Osteoblast (primary cell): ENCODE measurements at regions not wholly inside any gene's neighbourhood (a gene's known extent, or its start where the extent isn't known, plus 50 kb on each side); places are given as distances from the start of the nearest gene placed in this dataset.

Source experiments
- DNase-seq: peaks from one replicate; pipeline ENCODE4 v3.0.0; 2011; ENCODE audit warnings: low spot score, mixed read lengths; ENCODE audit not compliant: insufficient read length; ENCODE audit errors: missing footprints
- H2AFZ ChIP-seq: 2 replicates; pipeline ENCODE4 v1.6.0; 2011; ENCODE audit warnings: mild to moderate bottlenecking, low read length
- H3K27ac ChIP-seq: 2 replicates; pipeline ENCODE4 v1.5.1; 2011; ENCODE audit warnings: mild to moderate bottlenecking, low read depth, low read length, moderate library complexity
- H3K27me3 ChIP-seq: 2 replicates; pipeline ENCODE4 v1.6.0; 2012; ENCODE audit warnings: mild to moderate bottlenecking, control low read depth, inconsistent platforms, low read length, moderate library complexity; ENCODE audit not compliant: insufficient read depth
- H3K36me3 ChIP-seq: 2 replicates; pipeline ENCODE4 v1.5.1; 2011; ENCODE audit warnings: mild to moderate bottlenecking, low read length, control low read depth, moderate library complexity; ENCODE audit not compliant: insufficient read depth
- H3K4me1 ChIP-seq: 2 replicates; pipeline ENCODE4 v1.5.1; 2011; ENCODE audit warnings: mild to moderate bottlenecking, low read length, control low read depth, moderate library complexity; ENCODE audit not compliant: insufficient read depth
- H3K4me2 ChIP-seq: 2 replicates; pipeline ENCODE4 v1.6.0; 2011; ENCODE audit warnings: mild to moderate bottlenecking, low read length; ENCODE audit not compliant: insufficient read depth
- H3K4me3 ChIP-seq: fragments of 200-600 bp; sonication (generic); 3 replicates; pipeline ENCODE4 v1.5.1; 2012; ENCODE audit warnings: mild to moderate bottlenecking, low read length, inconsistent platforms; ENCODE audit not compliant: insufficient read depth
- H3K79me2 ChIP-seq: 2 replicates; pipeline ENCODE4 v1.6.0; 2012; ENCODE audit warnings: mild to moderate bottlenecking, low read length, control low read depth, inconsistent platforms; ENCODE audit not compliant: insufficient read depth
- H3K9me3 ChIP-seq: 2 replicates; pipeline ENCODE4 v1.5.1; 2011; ENCODE audit warnings: low read depth, low read length, control low read depth
- H4K20me1 ChIP-seq: 2 replicates; pipeline ENCODE4 v1.6.0; 2012; ENCODE audit warnings: mild to moderate bottlenecking, low read length, control low read depth; ENCODE audit not compliant: insufficient read depth
- TF ChIP-seq, protein P1 (sequence below): IDR thresholded peaks from 2 replicates; pipeline ENCODE4 v1.5.1; 2011; ENCODE audit warnings: mild to moderate bottlenecking, low read depth, low read length, moderate library complexity; ENCODE audit errors: extremely low read depth

DNA sequence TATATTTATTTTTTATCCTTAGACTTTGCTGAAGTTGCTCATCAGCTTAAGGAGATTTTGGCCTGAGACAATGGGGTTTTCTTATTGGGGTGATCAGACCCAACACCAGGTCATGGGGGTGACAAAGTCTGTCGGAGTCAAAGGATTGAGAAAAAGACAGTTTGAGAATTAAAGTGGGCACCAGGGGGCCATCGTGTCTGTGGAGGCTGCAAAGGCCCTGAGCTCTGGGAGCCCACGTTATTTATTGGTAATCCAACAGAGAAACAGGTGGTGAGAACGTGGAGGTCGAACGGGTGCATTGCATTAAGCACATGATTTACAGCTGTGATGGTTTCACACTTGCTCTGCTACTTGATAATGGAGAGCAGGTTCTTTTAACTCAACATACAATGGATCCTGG, 102.5 kb upstream of the CDH10 start:
- Histone ChIP-seq H3K4me2 (no peak overlapping the region), H3K27ac (no peak overlapping the region), H3K9me3 (no peaks in the 10 kb centered on the region), H3K4me3 (no peak overlapping the region), H3K4me1 (no peaks in the 10 kb centered on the region), H3K36me3 (no peaks in the 10 kb centered on the region), H3K79me2 (no peaks in the 10 kb centered on the region), H3K27me3 (no peaks in the 10 kb centered on the region), H4K20me1 (no peaks in the 10 kb centered on the region), H2AFZ (no peak overlapping the region)
- TF ChIP-seq, protein P1, sequence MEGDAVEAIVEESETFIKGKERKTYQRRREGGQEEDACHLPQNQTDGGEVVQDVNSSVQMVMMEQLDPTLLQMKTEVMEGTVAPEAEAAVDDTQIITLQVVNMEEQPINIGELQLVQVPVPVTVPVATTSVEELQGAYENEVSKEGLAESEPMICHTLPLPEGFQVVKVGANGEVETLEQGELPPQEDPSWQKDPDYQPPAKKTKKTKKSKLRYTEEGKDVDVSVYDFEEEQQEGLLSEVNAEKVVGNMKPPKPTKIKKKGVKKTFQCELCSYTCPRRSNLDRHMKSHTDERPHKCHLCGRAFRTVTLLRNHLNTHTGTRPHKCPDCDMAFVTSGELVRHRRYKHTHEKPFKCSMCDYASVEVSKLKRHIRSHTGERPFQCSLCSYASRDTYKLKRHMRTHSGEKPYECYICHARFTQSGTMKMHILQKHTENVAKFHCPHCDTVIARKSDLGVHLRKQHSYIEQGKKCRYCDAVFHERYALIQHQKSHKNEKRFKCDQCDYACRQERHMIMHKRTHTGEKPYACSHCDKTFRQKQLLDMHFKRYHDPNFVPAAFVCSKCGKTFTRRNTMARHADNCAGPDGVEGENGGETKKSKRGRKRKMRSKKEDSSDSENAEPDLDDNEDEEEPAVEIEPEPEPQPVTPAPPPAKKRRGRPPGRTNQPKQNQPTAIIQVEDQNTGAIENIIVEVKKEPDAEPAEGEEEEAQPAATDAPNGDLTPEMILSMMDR: no peak
- DNase-seq: no peak

DNA sequence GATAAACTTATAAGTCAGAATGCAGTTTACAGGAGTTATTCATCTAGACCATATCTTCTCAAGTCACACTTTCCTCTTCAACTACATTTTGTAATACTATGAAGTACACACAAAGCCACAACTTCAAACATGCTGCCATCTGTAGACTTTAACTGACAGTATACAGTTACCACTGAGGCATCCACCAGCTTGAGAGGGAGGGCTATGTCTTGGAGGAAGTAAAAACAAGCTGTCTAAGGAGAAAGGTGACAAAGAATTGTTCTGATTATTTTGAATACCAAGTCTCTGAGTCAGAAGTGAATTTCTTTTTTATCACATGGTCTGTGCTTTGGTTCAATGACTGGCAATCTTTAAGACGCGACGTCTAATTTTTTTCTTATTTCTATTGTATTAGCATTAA, 97.6 kb upstream of the CDH10 start:
- no peaks in the 10 kb centered on the region for H3K79me2 ChIP-seq
- no peak overlapping the region for H3K27ac ChIP-seq
- DNase-seq: no peak
- H2AFZ ChIP-seq: no peak overlapping the region
- H3K36me3 ChIP-seq: no peaks in the 10 kb centered on the region
- H3K4me2 ChIP-seq: no peak overlapping the region
- H3K27me3 ChIP-seq: no peaks in the 10 kb centered on the region
- H3K4me1 ChIP-seq: no peaks in the 10 kb centered on the region
- no peak overlapping the region for H3K4me3 ChIP-seq
- TF ChIP-seq, protein P1: no peak
- no peaks in the 10 kb centered on the region for H4K20me1 ChIP-seq
- H3K9me3 ChIP-seq: no peaks in the 10 kb centered on the region

DNA sequence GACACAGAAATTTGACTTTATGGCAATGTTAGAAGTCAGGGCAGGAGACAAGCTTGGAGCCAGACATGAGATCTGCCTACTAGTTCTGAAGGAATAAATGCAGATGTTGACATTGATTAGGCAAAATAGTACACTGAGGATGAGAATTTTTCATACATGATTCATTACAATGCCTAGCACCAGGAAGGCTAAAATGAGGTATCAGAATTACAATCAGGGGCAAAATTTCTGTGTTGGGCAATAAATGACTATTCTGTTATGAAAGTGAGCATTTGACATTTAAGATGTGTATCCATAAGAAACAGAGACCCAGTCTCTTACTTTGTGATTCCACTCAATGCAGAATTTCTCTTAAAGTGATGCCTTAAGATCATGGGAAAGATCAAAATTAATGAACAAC, 92.4 kb upstream of the CDH10 start:
- TF ChIP-seq, protein P1: no peak

DNA sequence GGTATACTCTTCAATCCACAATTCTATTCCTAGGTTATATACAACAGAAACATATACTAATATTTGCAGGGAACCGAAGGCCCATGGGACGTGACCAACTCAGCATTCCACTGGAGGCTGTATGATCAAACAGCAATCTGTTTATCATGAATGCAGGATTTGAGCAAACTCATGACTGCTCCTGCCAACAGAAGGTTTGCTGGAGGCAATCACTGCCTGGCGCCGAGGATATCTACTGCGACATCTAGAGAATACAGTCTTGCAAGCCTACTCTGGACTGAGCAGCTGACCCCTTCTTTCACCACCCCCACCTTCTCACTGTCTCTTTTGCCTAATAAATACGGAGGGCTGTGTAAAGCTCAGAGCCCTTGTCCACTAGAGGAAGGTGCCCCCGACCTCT, 90.5 kb upstream of the CDH10 start:
- Histone ChIP-seq H4K20me1 (no peaks in the 10 kb centered on the region), H3K79me2 (no peaks in the 10 kb centered on the region), H3K4me1 (no peaks in the 10 kb centered on the region), H3K27me3 (no peaks in the 10 kb centered on the region), H3K9me3 (no peaks in the 10 kb centered on the region), H2AFZ (no peak overlapping the region), H3K36me3 (no peaks in the 10 kb centered on the region), H3K4me3 (no peak overlapping the region), H3K27ac (no peak overlapping the region), H3K4me2 (no peak overlapping the region)
- no peak for DNase-seq
- TF ChIP-seq, protein P1: no peak

More for the DNA sequence above, 92.4 kb upstream of the CDH10 start:
- DNase-seq: no peak
- Histone ChIP-seq H3K4me3 (no peak overlapping the region), H3K9me3 (no peaks in the 10 kb centered on the region), H4K20me1 (no peaks in the 10 kb centered on the region), H3K36me3 (no peaks in the 10 kb centered on the region), H3K27ac (no peak overlapping the region), H2AFZ (no peak overlapping the region), H3K4me2 (no peak overlapping the region), H3K4me1 (no peaks in the 10 kb centered on the region), H3K79me2 (no peaks in the 10 kb centered on the region), H3K27me3 (no peaks in the 10 kb centered on the region)
